ENCODE measurements at regions not wholly inside any gene's neighbourhood (a gene's known extent, or its start where the extent isn't known, plus 50 kb on each side); places are given as distances from the start of the nearest gene placed in this dataset.

DNA sequence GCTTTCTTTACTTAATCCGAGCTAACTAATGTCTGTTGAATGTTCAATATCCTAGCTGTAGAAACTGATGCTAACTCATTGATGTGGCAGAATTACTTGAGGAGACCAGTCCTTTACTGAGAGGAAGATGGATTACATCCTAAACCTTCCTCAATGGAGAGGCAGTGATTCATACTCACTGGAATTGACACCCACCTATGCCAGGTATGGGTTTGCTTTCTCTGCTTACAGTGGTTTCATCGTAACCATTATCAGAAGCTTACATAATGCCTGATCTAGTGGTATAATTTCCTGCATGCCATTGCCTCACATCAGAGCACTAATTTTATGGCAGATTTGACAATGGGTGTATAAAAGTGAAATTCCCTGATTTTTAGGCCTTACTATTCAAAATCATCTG lies 384.7 kb downstream of the ANXA1 start:
- DNase-seq (ENCODE audit: low read depth), result no peak
- H3K4me3 ChIP-seq (ENCODE audit: low read depth, low read length), result no peak overlapping the region

DNA sequence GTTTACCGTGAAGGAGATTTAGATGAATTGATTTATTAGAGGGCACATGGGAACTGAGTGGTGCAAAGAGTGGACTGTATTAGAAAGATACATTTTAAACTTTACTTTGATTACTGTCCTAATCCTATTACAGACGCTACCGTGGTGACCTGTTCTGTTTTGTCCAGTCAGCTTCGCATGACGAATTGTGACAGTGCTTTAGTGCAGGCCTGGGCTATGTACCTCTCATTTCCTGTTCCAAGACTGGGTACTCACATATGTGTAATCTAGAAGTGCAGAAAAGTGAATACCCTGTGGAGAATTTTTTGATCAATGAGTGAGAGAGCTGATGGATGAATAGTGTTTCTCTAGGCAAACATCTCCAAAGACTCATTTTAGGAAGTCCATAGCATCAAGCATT lies 385.9 kb downstream of the ANXA1 start:
- no peak overlapping the region for H3K4me3 ChIP-seq (ENCODE audit: low read depth, low read length)
- DNase-seq (ENCODE audit: low read depth), result no peak

DNA sequence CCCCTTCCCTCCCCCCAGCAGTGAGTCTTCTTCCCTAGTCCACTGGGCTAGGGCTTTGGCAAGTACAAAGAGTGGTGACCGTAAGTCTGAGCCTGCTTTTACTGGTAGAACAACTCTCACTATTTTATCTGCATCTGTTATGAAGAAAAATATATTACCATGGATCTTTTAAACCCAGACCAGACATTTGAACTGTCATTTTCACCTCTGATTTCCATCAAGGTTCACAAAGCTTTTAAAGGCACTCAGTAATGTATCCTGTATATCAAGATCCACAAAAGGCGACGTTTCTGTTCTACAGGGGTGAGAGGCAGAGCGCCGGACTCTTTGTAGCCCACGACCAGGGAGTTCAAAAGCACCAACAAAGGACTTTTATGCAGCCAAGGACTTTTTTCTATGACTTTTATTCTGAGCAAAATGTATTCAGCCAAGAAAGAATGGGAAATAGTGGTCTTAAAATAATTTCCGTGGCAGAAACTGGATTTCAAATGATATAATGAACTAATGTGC lies 388.3 kb downstream of the ANXA1 start:
- H3K4me3 ChIP-seq (ENCODE audit: low read depth, low read length), result no peak overlapping the region
- no peak for DNase-seq (ENCODE audit: low read depth)

DNA sequence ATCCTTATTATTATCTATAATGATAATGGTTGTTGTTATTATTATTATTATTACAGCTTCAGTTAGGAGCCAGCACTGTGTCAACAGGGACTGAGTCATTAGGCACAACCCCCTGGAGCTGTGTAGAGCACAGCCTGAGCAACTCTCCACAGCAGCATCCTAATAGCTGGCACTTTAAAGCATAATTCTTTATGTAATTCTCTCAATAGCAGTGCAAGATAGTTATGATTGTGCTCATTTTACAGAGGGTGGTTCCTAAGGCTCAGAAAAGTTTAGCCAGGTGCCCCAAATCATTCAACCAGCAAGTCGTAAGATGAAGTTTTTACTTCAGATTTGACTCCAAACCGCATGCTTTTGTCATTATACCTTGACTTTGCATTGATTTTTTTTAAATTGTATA lies 390.3 kb downstream of the ANXA1 start:
- no peak overlapping the region for H3K4me3 ChIP-seq (ENCODE audit: low read depth, low read length)
- no peak for DNase-seq (ENCODE audit: low read depth)

DNA sequence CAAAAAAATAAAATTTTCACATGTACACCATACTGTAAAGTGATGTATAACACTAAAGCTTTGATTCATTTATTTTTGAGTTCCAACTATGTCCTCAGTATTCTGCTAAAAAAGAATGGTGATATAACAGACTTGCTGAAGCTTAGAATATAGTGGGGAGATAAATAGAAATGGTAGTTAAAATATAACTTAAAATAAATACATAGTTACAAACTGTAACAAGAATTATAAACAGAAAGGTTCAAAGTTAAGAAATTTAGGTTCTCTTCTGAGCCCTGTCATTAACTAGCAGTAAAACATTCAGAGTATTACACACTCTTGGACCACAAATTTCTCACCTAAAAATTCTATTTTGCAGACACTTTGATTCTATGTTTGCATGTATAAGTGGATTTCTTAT lies 392.1 kb downstream of the ANXA1 start:
- DNase-seq (ENCODE audit: low read depth), result no peak
- no peak overlapping the region for H3K4me3 ChIP-seq (ENCODE audit: low read depth, low read length)

DNA sequence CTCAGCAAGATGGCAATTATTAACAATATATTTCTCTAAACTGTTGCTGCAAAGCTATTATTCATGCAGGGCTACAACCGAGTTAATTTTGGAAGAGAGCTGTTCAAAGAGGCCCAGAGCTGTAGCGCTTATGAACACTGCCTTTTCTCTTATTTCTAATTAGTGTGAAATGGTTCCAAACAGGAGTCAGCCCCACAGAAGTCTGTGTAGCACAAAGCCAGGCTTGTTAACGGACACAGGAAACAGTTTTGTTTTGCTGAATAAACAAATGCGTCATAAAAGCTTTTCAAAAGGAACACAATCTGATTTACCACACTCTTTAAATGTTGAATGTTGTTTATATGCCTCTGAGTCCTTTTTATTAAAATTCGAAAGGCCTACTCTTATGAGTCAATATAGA lies 396.5 kb downstream of the ANXA1 start:
- no peak for DNase-seq (ENCODE audit: low read depth)
- no peak overlapping the region for H3K4me3 ChIP-seq (ENCODE audit: low read depth, low read length)

DNA sequence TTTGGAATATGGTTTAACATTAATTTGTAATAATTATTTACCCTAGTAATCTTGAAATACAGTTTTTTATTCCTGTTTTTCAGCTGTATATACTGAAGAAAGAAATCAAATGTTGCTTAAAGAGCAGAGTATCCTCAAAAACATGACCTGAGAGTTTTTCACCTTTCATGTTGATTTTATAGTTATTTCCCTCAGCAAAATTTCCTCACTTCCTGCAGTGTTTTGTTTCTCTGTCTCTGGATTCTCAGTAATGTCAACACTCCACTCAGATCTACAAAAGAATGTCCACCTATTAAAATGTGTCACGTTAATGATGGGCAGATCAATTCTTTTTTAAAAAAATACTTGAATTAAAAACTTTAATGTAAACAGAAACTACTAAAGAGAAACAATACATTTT lies 398.3 kb downstream of the ANXA1 start:
- no peak overlapping the region for H3K4me3 ChIP-seq (ENCODE audit: low read depth, low read length)
- no peak for DNase-seq (ENCODE audit: low read depth)

DNA sequence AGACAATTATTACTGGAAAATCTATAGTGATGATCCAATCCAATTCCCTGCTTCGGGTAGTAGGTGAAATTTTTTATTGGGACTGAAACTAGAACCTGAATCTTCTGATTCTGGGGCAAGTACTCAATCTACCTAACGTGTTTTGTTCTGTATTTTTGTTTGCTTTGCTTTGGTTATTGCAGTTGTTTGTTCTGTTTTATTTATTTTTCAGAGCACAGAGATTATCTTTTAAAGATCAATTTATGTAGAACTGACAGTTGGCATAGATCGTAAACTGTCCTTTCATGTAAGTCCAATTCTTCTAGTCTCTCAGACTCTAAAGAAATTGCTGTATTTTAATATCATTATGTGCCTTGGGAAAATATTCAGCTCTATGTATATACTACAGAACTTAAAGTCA lies 401.6 kb downstream of the ANXA1 start:
- H3K4me3 ChIP-seq (ENCODE audit: low read depth, low read length), result no peak overlapping the region
- DNase-seq (ENCODE audit: low read depth), result no peak

DNA sequence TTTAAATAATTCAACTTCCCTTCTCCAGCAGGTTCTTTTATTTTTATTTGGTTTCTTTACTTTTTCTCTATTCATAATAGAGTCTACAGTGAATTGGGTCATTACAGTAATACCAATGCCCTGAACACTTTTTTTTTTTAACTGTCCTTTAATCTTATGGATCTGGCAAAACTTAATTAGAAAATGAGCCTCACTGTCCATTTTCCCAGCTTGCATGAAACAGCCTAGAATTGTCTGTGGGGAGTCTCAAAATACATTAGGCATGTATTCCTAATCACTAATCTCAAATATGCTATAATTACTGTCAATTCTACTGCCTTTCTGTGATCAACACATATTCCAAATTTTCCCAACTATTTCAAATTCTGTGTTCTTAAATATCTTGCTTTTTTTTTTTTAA lies 406.8 kb downstream of the ANXA1 start:
- no peak for DNase-seq (ENCODE audit: low read depth)

DNA sequence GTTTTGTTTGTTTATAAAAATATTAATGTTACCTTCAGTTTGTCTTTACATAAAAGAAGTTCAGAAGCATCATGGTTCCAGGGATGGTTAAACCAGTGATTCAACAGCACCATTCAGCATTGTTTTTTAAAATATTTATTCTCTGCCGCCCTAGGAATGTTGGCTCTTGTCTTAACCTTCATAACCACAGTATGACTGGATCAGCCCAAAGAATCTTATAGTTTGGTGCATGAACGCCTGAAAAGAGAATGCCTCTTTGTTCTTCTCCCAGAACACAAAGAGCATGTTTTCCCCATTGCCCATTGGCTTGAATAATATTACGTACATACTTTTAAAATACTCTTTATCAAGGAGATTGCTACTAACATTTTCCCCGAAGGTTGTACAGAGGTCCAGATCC lies 413.4 kb downstream of the ANXA1 start:
- no peak overlapping the region for H3K4me3 ChIP-seq (ENCODE audit: low read depth, low read length)
- DNase-seq (ENCODE audit: low read depth), result no peak

More for the DNA sequence above, 406.8 kb downstream of the ANXA1 start:
- no peak overlapping the region for H3K4me3 ChIP-seq (ENCODE audit: low read depth, low read length)

DNA sequence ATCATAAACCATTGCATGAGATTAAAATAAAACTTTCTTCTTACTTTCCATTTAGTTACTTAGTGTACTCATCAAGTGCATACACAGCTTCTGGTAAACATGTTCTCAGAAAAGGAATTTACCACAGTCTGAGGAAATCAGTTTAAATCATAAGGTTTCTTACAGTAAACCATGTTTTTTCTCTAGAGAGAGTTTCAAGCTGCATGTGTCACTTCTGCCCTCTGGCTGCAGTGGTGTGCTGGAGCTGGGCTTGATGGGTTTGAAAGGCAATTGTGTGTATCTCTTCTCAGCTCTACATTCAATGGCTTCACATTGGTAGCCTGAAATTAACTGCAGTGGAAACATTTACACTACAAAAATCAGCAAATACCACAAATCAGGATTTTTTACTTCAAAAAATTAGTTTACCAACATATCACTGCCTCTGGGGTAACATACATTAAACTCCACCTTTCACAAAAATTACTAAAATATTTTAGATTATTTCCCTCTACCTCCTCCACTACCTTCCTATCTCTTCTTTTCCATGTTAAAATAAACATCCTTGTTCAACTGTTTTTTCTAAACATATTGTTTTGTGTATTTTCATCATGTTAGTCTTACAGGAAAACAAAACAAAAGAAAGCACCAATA lies 414.3 kb downstream of the ANXA1 start:
- H3K4me3 ChIP-seq (ENCODE audit: low read depth, low read length), result no peak overlapping the region
- no peak for DNase-seq (ENCODE audit: low read depth)

DNA sequence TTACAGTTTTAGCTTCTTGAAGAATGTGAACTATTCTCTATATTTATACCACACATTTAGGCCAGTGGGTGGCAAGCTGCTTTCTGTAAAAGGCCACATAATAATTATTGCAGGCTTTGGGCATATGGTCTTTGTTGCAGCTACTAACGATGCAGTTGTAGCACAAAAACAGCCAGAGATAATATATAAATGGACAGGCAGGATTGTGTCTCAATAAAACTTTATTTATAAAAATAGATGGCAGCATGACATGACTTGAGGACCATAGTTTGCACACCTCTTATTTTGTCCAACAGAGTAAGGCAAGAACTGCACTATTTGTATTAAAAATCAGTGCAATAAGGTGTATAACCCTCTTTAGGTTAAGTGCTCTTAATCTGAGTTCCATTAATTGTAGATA lies 415.0 kb downstream of the ANXA1 start:
- no peak for DNase-seq (ENCODE audit: low read depth)
- no peak overlapping the region for H3K4me3 ChIP-seq (ENCODE audit: low read depth, low read length)

DNA sequence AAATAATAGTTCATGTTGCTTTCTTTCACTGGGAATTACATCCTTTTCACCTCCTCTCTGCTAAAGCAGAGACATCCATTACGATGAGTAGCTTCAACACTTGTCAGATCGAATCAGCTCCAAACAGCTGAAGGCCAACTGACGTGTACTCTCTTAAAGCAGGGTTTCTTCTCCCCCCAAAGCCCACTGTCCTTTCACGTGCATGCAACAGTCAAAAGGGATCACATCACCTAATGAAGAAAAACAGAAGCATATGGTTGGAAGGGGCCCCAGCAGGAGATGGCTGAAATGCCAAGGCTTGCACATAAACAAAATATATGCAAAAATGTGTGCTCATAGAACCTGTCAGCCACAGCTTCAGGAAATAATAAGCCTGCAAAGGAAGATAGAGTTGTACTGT lies 421.6 kb downstream of the ANXA1 start:
- DNase-seq (ENCODE audit: low read depth), result no peak

DNA sequence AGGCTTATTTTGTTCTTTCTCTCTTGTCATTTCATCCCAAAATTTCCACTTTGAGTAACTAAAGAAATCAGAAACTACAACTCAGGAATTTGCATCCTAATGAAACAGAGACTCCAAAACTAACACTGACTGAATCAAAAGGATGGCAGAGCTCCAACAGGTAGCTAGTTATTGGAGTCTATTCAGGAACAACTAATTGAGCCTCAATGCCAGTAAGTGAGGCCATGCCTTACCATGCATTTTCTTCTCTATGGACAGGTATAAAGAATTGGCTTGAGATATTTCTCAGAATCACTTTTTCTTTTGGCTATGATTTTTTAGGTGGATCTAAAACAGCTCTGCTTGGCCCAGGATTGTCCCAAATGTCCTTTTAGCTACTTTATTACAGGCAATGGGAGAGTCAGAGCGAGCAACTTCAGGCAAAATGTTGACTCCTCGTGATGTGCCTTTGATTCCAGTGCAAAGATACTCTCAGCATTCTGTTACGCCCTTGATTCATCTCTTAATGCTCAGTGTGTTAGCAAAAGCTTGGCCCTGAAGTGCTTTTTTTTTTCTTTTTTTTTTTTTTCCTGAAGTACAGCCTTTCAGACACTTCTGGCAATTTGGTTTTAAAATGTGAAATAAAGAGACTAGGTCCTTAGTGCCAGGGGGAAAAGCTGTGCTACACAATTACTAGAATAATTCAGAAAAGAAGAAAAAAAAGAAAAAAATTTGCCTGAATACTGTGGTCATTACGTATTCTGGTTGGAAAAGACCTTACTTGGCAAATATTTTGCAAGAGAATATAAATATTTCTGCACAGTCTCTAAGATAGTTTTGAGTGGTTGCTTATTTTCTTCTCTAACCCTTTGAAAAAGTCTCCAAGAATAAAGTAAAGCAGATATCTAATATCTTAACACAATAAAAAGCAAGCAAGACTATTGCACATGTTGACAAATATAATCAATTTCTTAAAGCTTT lies 423.7 kb downstream of the ANXA1 start:
- no peak for DNase-seq (ENCODE audit: low read depth)
- no peak overlapping the region for H3K4me3 ChIP-seq (ENCODE audit: low read depth, low read length)

More for the DNA sequence above, 421.6 kb downstream of the ANXA1 start:
- H3K4me3 ChIP-seq (ENCODE audit: low read depth, low read length), result no peak overlapping the region

DNA sequence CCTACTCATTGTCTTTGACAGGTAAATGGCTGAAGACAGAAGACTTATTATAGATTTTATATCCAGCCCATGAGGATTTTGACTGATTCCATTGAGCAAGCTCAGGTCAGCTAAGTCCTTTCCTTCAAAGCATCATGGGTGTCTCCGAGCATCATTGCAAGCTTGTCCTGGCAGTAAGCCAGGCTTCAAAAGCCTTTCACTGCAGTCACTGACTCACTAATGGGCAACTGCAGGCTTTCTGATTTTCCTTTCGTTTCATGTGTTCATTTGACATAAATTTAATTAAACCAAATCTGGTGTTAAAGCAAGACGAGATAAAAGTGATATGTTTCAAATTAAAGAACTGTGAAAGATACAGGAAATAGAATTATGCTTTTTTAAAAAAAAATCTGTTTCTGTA lies 426.2 kb downstream of the ANXA1 start:
- peak; percentile 3 for DNase-seq (ENCODE audit: low read depth)
- H3K4me3 ChIP-seq (ENCODE audit: low read depth, low read length), result no peak overlapping the region

DNA sequence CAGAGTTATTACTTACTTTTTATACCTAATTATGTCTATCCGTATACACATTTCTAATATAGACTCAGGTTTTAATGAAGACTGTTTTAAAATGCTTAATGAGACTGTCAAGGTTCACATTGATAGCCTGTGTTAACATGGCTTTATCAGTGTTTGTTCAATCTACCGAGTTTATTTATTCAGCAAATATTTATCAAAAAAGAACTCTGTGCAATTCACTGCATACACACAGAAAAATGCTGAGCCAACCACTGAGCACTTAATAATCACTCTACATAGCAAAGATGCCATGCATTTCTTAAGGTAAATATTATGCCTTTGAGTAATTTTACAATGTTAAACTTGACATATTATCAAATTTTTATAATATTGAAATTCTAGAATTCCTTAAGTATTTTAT lies 428.2 kb downstream of the ANXA1 start:
- H3K4me3 ChIP-seq (ENCODE audit: low read depth, low read length), result no peak overlapping the region
- no peak for DNase-seq (ENCODE audit: low read depth)

DNA sequence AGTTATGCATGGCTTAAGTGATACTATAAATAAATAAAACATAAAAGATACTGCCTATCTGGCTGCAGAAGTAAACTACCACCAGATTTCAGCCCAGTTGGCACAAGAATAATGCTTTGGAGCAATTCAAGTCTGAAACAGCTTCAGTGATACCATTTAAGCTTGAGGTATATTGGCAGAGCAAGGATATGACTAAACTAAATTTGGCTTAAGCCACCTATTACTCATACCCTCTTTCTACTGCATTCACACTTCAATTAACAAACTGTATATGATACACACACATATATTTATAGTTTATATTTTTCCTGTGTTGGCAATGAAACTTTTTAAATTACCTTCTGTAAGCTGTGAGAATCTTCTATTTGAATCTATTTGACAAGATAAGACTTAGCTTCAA lies 431.9 kb downstream of the ANXA1 start:
- no peak for DNase-seq (ENCODE audit: low read depth)
- H3K4me3 ChIP-seq (ENCODE audit: low read depth, low read length), result no peak overlapping the region

DNA sequence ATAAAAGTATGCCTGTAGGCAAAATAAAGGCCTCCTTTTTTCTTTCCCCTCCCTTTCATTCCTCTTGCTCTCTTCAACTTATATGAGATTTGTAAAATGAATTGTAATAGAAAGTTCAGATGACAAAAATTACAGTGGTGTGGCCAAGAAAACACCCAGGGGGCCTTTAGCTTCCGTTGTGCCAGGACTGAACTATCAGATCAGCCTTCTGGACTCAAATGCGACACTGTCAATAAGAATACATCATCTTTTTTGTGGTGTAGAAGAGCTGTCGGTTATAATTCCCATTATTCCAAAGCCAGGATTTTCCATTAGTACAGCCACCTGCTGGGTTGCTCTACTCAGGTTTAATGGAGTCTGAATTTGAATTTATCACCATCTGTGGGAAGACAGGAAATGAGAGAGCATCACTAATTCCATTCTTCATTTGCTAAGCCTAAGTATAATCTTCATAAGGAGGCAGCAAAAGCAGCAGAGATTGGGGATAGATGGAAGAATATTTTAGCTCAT lies 443.4 kb downstream of the ANXA1 start:
- H3K4me3 ChIP-seq (ENCODE audit: low read depth, low read length), result no peak overlapping the region
- DNase-seq (ENCODE audit: low read depth), result no peak

DNA sequence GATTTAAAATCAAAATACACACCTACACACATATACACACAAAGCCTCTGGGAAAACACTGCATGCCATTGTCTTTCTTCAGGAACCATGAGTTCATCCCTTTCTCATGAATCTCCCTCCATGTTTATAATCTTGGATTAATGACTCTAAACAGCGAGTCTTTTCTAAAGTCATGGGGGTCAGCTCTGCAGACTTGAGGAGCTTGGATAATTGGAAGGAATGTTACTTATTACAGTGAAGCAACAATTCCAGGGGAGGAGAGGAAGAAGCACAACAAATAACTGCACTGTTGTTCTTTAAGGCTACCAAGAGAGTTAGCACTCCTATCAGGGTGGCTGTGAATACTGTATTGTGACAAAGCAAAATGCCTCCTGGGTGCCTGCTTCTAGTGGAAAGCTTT lies 444.7 kb downstream of the ANXA1 start:
- no peak overlapping the region for H3K4me3 ChIP-seq (ENCODE audit: low read depth, low read length)
- DNase-seq (ENCODE audit: low read depth), result no peak

DNA sequence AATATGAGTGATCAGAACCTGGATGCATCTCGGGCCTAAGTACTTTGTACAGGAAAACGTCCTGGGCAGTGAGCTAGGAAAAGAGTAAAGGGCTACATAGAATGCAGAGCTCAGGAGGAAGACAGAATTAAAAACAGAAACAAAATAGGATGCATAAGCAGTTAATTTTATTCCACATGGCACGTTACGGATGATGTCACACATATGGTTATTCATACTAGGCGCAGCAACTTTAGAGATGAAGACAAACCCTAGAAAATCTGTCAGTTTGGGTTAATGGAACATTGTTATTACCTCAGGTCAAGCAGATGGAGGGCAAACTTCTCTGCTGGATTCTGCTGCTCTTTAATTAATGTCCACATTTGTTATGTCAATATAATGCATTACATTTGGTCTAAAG lies 445.4 kb downstream of the ANXA1 start:
- H3K4me3 ChIP-seq (ENCODE audit: low read depth, low read length), result no peak overlapping the region
- no peak for DNase-seq (ENCODE audit: low read depth)

DNA sequence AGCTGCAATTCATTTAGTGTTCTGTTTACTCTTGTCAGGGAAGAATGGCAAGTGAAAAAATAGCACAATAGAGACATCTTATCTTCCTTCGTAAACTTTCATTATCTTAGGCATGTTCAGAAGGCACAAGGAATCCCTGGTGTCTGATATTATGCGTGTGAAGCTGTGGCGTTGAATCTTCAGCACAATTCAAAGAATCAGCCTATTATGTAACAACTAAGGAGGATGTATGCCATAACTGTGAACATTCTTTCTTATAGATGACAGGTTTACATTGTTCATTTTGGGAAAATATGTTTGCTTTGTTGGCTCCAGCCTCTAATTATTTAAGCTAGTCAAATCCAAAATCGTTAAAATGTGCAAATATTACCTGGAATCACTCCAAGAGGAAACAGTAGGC lies 446.1 kb downstream of the ANXA1 start:
- no peak overlapping the region for H3K4me3 ChIP-seq (ENCODE audit: low read depth, low read length)
- DNase-seq (ENCODE audit: low read depth), result no peak
